NCI-H146 treated with DMSO at 0.1 percent for 48 hours (cell line): ENCODE measurements at regions not wholly inside any gene's neighbourhood (a gene's known extent, or its start where the extent isn't known, plus 50 kb on each side); places are given as distances from the start of the nearest gene placed in this dataset.
"Not testable (repeated sequence)": the region's sequence is repeated elsewhere in the genome, so short reads cannot be mapped to it uniquely, and the experiment has no call there.

Experiments used
- DNase-seq: peaks from one replicate; lab custom pipeline; 2025; ENCODE audit not compliant: unreplicated experiment; lab: John Stamatoyannopoulos, UW

DNA sequence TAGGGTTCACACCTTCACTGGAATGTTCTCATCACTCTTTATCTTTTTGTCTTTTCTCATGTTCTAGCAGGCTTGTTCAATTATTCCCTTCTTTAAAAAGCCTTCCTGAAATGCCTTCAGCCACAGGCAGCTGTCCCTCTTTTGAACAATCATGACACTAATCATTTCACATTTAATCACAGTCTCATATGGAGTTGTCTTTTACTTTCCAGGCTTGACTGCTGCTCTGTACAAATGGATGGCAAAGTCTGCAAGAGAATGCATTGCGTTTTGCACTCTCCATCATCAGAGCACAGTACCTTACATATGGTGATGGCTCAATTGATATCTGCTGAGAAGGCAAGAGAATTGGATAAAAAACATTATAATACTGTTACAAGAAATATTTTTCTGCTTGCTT, 529.8 kb downstream of the DIPK2A start:
- DNase-seq: no peak

- DNase-seq: no peak
Observed at GRCh38 chr3:144502402-144502801, 530.8 kb downstream of the DIPK2A start.

- not testable (repeated sequence) for DNase-seq
Observed at GRCh38 chr3:144506375-144506774, 534.8 kb downstream of the DIPK2A start.

GRCh38 chr3:144511346-144511745, 539.7 kb downstream of the DIPK2A start:
- no peak for DNase-seq

- no peak for DNase-seq
Observed at GRCh38 chr3:144516026-144516425, 544.4 kb downstream of the DIPK2A start.

GRCh38 chr3:144516589-144516988, 545.0 kb downstream of the DIPK2A start:
- no peak for DNase-seq

DNA sequence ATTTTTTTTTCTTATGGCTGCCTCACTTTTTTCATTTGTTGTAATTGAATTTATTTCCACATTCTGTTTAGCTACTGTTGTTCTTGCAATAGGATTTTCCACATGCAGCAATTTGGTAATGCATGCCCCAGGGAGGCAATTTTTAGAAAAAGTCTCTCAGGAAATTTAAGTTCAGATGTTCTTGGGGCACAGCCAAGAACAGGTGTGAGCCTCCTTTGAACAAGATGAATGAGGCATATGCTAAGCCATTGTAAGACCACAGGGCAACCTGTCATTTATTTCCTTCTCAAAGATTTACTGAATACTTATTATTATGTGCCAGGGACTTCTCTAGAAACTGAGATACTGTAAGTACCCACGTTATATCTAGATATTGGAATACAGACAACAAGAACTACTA, 549.5 kb downstream of the DIPK2A start:
- DNase-seq: no peak

DNA sequence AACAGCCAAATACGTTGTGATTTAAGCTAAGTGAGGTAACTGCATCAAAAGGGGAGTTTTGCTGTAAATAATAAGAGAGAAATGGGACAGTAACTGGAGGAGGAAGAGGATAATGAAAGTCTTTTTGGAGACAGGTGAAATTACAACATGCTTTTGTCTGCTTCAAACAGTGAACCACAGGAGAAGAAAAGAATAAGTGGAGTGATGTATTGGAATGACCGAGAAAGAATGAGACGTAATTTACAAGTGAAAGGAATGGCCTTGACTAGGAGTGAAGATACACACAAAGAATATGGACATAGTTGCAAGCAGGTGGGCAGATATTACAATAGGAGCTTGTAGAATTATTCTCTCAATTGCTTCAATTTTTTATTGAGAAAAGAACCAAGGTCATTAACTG, 550.8 kb downstream of the DIPK2A start:
- peak; percentile 56 for DNase-seq

GRCh38 chr3:144523396-144523795, 551.8 kb downstream of the DIPK2A start:
- DNase-seq: no peak

GRCh38 chr3:144524531-144524930, 552.9 kb downstream of the DIPK2A start:
- DNase-seq: no peak

- no peak for DNase-seq
Observed at GRCh38 chr3:144529566-144529965, 557.9 kb downstream of the DIPK2A start.

DNA sequence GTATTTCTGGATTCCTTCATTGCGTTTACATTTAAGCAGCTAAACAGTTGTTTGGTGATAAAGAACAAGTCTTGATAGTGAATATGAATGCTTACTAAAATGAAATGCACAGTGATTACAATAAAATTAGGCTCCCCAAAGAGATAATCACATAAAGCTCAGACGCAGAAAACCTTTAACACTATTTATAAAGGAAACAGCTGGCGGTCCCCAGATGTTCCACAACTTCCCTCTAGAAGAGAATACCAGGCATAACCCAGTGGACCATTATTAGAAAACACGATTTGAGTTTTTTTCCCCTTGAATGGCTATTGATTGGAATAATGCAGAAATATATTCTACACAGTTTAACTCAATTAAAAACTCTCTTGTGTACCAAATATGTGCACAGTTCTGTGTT, 573.2 kb downstream of the DIPK2A start:
- DNase-seq: no peak

DNA sequence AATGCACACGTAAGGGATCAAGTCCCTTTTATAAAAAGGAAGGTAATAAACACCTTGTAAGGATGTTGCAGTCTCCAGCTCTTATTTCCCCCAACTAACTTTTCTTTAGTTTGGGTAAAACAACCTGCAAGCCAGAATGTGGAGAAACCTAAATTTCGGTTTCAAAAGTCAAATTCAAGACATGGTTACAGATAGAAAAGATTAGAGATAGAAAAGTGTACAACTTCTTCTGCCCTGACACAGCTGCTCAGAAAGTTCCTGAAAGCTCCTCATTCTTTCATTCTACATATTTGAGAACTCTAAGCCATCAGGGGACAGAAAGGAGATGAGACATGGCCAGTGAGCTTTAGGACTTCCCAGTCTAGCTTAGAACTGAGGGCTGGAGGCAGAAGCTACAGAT, 574.9 kb downstream of the DIPK2A start:
- DNase-seq: no peak

DNA sequence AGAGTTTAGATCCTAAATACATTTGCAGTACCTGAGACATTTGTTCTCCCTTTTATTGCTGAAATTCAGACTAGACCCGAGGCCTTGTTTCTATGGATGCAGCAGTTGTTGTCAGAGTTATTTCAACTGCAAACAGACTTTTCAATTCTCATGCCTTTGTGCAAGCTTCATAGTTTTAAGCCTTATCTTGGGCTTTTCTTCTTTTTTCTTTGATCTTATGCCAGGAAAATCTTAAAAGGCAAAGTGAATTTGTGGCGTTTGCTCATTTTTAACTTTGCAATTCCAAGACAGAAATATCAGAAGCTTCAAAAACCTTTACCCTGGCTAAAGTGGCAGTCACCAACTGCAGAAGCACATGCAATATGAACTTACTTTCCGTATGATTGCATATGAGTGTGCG, 576.7 kb downstream of the DIPK2A start:
- no peak for DNase-seq

- no peak for DNase-seq
Observed at GRCh38 chr3:144549166-144549565, 577.5 kb downstream of the DIPK2A start.

DNA sequence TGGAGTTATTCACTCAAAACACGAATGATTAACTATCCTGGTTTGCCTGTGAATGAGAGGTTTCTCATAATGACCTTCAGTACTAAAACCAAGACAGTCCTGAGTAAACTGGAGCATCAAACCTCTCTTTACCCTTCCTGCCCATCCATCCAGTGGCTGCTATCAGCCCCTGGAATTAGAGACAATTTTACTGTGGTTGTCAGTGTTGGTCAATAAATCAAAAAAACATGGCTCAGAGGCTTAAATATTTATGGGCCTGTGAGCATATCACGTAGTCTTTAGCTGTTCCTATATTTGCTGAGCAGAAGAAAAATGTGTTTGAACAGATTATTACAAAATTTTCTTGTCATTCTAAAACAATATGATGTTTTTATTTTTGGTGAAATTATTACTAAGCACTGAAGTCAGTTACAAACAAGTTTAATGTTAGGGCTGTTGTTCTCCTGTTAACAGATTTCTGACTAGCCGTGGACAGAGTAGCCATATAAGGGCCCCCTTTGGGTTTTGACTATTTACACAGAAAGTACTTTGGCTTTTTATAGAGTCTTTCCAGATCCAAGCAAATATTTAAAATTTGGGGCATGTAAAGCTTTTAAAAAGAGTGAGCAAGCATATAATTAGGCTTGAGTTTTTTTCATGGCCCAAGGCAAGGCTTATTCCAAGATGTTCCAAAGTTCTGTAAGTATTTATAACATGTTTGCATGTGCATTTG, 580.9 kb downstream of the DIPK2A start:
- no peak for DNase-seq

DNA sequence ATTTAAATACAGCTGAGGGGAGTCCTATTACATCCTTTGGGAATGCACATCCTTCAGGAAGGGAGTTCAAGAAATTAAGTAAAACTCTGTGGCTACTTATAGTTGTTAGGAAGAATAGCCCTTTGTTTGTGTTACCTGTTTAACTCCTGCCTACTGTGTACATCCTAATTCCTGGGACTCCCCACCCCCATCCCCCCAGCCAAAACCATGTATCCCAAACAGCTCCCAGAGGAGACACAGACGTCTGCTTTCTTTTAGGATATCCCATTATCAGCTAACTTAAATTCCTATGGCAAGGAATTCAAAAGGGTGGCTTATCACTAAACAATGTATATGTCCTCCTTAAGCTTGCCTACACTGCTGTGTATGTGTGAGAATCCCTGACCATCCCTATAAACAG, 581.7 kb downstream of the DIPK2A start:
- DNase-seq: peak; percentile 20

DNA sequence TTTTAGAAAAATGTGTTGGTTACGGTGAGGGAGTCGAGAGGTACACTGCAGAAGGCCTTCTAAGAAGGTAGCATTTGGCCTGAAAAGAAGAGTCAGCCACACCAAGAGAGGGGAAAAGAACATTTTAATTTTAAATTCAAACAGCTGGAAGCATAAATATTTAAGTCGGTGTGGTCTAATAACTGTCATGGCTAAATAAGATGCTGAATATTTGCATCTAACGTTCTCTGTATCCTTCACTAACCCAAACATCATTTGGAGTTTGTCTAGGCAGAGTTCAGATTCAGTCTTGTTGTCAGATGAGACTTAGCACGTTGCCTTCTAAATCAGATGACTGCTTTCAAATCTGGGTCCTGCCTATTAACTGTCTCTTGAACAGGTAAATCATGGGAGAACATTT, 583.3 kb downstream of the DIPK2A start:
- no peak for DNase-seq

DNA sequence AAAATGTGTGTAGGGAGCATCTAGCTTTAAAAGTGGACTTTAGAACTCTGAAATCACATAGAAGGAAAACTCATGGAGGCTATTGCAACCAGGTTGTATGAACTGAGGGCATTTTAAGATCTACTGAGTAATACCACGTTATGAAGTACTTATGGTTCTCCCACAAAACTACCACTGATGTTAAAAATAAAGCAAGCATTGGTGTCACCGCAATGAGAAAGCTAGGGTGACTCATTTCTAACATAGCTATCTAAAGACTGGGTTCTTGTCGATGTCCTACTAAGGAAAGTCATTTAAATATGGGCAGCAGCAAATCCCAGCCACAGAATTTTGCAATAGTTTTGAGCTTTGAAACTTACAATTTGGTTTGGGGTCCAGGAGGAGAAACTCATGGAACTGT, 584.8 kb downstream of the DIPK2A start:
- DNase-seq: no peak

DNA sequence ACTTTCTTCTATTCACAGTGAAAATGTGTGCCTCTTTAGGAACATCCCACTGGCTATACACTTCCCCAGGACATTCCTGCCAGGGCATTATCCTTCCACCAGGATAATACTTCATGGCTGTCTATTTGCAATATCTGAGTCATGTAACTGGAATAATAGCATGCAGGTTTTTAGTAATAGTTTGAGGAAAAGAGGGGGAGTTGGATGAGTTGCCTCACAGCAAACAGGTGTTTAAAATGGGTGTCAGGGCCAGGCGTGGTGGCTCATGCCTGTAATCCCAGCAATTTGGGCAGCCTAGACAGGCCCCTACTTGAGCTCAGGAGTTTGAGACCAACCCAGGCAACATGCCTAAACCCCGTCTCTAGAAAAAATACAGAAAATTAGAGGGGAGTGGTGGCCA, 585.9 kb downstream of the DIPK2A start:
- DNase-seq: no peak

GRCh38 chr3:144564011-144564410, 592.4 kb downstream of the DIPK2A start:
- no peak for DNase-seq

GRCh38 chr3:144566320-144566719, 594.7 kb downstream of the DIPK2A start:
- no peak for DNase-seq

DNA sequence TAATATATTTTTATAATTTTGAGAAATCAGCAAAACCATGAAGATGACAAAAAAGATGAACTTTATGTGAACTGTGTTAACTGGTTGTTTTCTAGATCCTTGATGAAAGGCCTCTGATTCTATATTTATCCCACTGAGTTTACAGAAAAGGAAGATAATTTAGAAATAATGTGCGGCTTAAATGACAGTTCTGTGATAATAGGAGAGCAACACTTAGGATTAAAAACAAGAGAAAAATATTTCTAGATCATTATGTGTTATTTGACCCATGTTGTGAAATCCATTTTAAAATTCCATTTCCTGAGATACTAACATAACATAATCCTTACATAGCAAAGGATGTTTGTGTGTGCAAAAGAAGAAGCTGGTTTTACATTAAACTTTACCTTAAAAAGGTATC, 598.0 kb downstream of the DIPK2A start:
- no peak for DNase-seq
